Neural progenitor cell (in vitro differentiated cells): ENCODE measurements at regions not wholly inside any gene's neighbourhood (a gene's known extent, or its start where the extent isn't known, plus 50 kb on each side); places are given as distances from the start of the nearest gene placed in this dataset.

ENCODE experiments used
- DNase-seq: peaks from one replicate; pipeline ENCODE4 v3.0.0-alpha.2; 2016; ENCODE audit warnings: low spot score
- H2AFZ ChIP-seq: fragments of 200-600 bp; sonication (generic); replicated peaks from 2 replicates; pipeline ENCODE4 v1.6.1; 2016; ENCODE audit warnings: antibody characterized with exemption
- H3F3A ChIP-seq: fragments of 200-600 bp; sonication (generic); 2 replicates; pipeline ENCODE4 v1.6.1; 2016; ENCODE audit warnings: antibody characterized with exemption, low read depth
- H3K27ac ChIP-seq: fragments of 200-600 bp; sonication (generic); 2 replicates; pipeline ENCODE4 v1.5.1; 2016; ENCODE audit warnings: mild to moderate bottlenecking
- H3K27me3 ChIP-seq: fragments of 200-600 bp; sonication (generic); 2 replicates; pipeline ENCODE4 v1.6.1; 2016; ENCODE audit warnings: mild to moderate bottlenecking, moderate library complexity
- H3K36me3 ChIP-seq: fragments of 200-600 bp; sonication (generic); 2 replicates; pipeline ENCODE4 v1.5.1; 2016
- H3K4me1 ChIP-seq: fragments of 200-600 bp; sonication (generic); 2 replicates; pipeline ENCODE4 v1.6.1; 2016; ENCODE audit warnings: mixed run types
- H3K4me2 ChIP-seq: fragments of 200-600 bp; sonication (generic); 2 replicates; pipeline ENCODE4 v1.6.1; 2016
- H3K4me3 ChIP-seq: fragments of 200-600 bp; sonication (generic); 2 replicates; pipeline ENCODE4 v1.5.1; 2016
- H3K79me2 ChIP-seq: fragments of 200-600 bp; sonication (generic); 2 replicates; pipeline ENCODE4 v1.6.1; 2016; ENCODE audit warnings: low read depth
- H3K9ac ChIP-seq: fragments of 200-600 bp; sonication (generic); 2 replicates; pipeline ENCODE4 v1.6.1; 2016
- H3K9me3 ChIP-seq: fragments of 200-600 bp; sonication (generic); 2 replicates; pipeline ENCODE4 v1.5.1; 2016; ENCODE audit warnings: low read depth
- H4K20me1 ChIP-seq: fragments of 200-600 bp; sonication (generic); 2 replicates; pipeline ENCODE4 v1.6.1; 2016; ENCODE audit warnings: low read depth
- H3K27ac Mint-ChIP-seq: 3 replicates; pipeline ENCODE4 v1.8.0; 2021; ENCODE audit warnings: mixed read lengths
- H3K27me3 Mint-ChIP-seq: 2 replicates; pipeline ENCODE4 v1.8.0; 2022; ENCODE audit warnings: low read depth, mild to moderate bottlenecking, inconsistent platforms, moderate library complexity, mixed read lengths; ENCODE audit not compliant: insufficient read depth
- H3K36me3 Mint-ChIP-seq: 3 replicates; pipeline ENCODE4 v1.8.0; 2021; ENCODE audit warnings: mixed read lengths
- H3K4me1 Mint-ChIP-seq: 3 replicates; pipeline ENCODE4 v1.8.0; 2021; ENCODE audit warnings: mixed read lengths
- H3K4me3 Mint-ChIP-seq: 3 replicates; pipeline ENCODE4 v1.8.0; 2021; ENCODE audit warnings: mild to moderate bottlenecking, moderate library complexity, mixed read lengths
- H3K9me3 Mint-ChIP-seq: 3 replicates; pipeline ENCODE4 v1.8.0; 2020; ENCODE audit warnings: mixed read lengths
- EZH2 ChIP-seq: fragments of 200-600 bp; sonication (generic); IDR thresholded peaks from 2 replicates; pipeline ENCODE4 v1.6.1; 2017; ENCODE audit warnings: antibody characterized with exemption, mild to moderate bottlenecking, moderate library complexity
- EZH2phosphoT487 ChIP-seq: fragments of 200-600 bp; sonication (generic); IDR thresholded peaks from 2 replicates; pipeline ENCODE4 v1.6.1; 2017; ENCODE audit warnings: antibody characterized with exemption
- TF ChIP-seq, protein P1 (sequence below): fragments of 200-600 bp; sonication (generic); IDR thresholded peaks from 2 replicates; pipeline ENCODE4 v1.5.1; 2017; ENCODE audit warnings: antibody characterized with exemption, mild to moderate bottlenecking

DNA sequence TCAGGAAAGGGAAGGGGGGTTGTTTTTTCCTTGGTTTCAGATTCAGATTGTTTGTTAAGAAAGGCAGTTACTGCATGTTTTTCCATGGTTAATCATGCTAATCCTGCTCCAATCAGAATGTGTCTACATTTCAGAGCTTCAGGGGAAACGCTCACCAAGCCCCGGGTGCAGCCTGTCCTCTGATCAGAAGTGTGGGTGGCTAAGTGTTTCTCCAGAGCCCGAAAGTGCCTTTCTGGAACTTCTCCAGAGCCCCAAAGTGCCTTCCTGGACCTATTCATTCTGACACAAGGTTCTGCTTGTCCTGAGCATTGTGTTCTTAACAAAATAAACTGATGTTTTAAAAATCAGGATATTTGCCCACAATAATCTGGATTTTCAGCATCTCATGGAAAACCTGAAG lies 359.0 kb upstream of the ZNF521 start:
- Mint-ChIP-seq H3K4me3 (no peak overlapping the region), H3K36me3 (peaks cover 3% of the 10 kb centered on the region), H3K27ac (no peak overlapping the region), H3K9me3 (peaks cover 18% of the 10 kb centered on the region), H3K27me3 (peaks cover 16% of the 10 kb centered on the region), H3K4me1 (peaks cover 12% of the 10 kb centered on the region)
- Histone ChIP-seq H3K36me3 (no peaks in the 10 kb centered on the region), H3K9ac (no peak overlapping the region), H3K79me2 (no peaks in the 10 kb centered on the region), H3F3A (no peaks in the 10 kb centered on the region), H3K27me3 (no peaks in the 10 kb centered on the region), H4K20me1 (no peaks in the 10 kb centered on the region), H3K4me2 (no peak overlapping the region), H2AFZ (no peak overlapping the region), H3K4me3 (no peak overlapping the region), H3K27ac (no peak overlapping the region), H3K4me1 (no peaks in the 10 kb centered on the region), H3K9me3 (no peaks in the 10 kb centered on the region)
- TF ChIP-seq EZH2 (no peak), EZH2phosphoT487 (no peak)
- TF ChIP-seq, protein P1, sequence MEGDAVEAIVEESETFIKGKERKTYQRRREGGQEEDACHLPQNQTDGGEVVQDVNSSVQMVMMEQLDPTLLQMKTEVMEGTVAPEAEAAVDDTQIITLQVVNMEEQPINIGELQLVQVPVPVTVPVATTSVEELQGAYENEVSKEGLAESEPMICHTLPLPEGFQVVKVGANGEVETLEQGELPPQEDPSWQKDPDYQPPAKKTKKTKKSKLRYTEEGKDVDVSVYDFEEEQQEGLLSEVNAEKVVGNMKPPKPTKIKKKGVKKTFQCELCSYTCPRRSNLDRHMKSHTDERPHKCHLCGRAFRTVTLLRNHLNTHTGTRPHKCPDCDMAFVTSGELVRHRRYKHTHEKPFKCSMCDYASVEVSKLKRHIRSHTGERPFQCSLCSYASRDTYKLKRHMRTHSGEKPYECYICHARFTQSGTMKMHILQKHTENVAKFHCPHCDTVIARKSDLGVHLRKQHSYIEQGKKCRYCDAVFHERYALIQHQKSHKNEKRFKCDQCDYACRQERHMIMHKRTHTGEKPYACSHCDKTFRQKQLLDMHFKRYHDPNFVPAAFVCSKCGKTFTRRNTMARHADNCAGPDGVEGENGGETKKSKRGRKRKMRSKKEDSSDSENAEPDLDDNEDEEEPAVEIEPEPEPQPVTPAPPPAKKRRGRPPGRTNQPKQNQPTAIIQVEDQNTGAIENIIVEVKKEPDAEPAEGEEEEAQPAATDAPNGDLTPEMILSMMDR = no peak
- no peak for DNase-seq

DNA sequence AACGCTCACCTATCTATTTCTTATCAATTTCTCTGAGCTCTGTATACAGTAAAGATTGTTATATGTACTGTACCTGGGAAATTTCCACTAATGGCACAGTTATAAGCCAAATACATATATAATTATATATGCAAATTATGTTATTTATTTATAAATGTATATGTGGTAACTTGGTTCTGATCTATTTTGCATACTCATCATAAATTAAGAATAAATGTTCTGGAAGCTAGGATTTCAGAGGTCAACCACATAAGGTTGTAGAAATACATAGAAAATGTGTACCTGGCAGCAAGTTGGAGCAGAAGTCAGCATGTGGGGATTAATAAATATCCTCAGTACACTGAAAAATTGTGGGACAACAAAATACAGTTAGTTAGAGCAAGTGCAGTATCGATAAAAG lies 353.7 kb upstream of the ZNF521 start:
- TF ChIP-seq, protein P1 = no peak
- TF ChIP-seq EZH2phosphoT487 (no peak), EZH2 (no peak)

DNA sequence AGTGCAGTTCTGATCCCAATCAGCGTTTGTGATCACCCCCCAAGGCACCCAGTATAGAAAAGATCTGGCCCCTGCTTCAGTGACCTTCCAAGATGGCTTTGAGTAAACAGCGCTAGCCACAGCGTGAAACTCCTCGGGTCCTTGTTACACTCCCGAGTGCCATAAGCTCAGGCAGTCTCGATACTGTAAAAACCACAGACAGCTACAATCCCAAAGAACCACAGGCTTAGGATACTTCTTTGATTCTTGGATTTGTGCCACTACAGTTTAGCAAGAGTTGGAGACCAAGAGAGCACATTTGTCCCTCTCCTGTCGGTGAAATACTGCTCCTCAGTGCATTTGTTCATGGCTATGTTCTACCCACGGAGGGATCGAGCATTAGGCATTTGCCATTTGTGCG lies 352.5 kb upstream of the ZNF521 start:
- no peak for DNase-seq
- Histone ChIP-seq H3K79me2 (no peaks in the 10 kb centered on the region), H3K9me3 (no peaks in the 10 kb centered on the region), H3K4me2 (no peak overlapping the region), H3K27me3 (no peaks in the 10 kb centered on the region), H4K20me1 (no peaks in the 10 kb centered on the region), H3K36me3 (no peaks in the 10 kb centered on the region), H3K9ac (no peak overlapping the region), H3K4me1 (peaks cover 13% of the 10 kb centered on the region), H2AFZ (peak overlapping the region; percentile 55), H3K27ac (no peak overlapping the region), H3K4me3 (no peak overlapping the region), H3F3A (no peaks in the 10 kb centered on the region)
- peaks cover 20% of the 10 kb centered on the region for H3K4me1 Mint-ChIP-seq
- peaks cover 7% of the 10 kb centered on the region for H3K27me3 Mint-ChIP-seq
- no peak overlapping the region for H3K4me3 Mint-ChIP-seq
- no peaks in the 10 kb centered on the region for H3K36me3 Mint-ChIP-seq
- no peak overlapping the region for H3K27ac Mint-ChIP-seq
- H3K9me3 Mint-ChIP-seq = peaks cover 6% of the 10 kb centered on the region
- TF ChIP-seq EZH2 = no peak
- no peak for TF ChIP-seq EZH2phosphoT487

More for the DNA sequence above, 353.7 kb upstream of the ZNF521 start:
- no peak overlapping the region for H3K27ac ChIP-seq
- peaks cover 13% of the 10 kb centered on the region for H3K4me1 ChIP-seq
- Mint-ChIP-seq H3K4me1 (peaks cover 20% of the 10 kb centered on the region), H3K4me3 (no peak overlapping the region), H3K36me3 (no peaks in the 10 kb centered on the region), H3K27me3 (peaks cover 10% of the 10 kb centered on the region), H3K27ac (no peak overlapping the region), H3K9me3 (peaks cover 6% of the 10 kb centered on the region)
- H3K27me3 ChIP-seq = no peaks in the 10 kb centered on the region
- no peak overlapping the region for H2AFZ ChIP-seq
- H4K20me1 ChIP-seq = no peaks in the 10 kb centered on the region
- H3K9me3 ChIP-seq = no peaks in the 10 kb centered on the region
- no peaks in the 10 kb centered on the region for H3K79me2 ChIP-seq
- H3K4me3 ChIP-seq = no peak overlapping the region
- DNase-seq = no peak
- H3K4me2 ChIP-seq = no peak overlapping the region
- no peaks in the 10 kb centered on the region for H3K36me3 ChIP-seq
- no peaks in the 10 kb centered on the region for H3F3A ChIP-seq
- no peak overlapping the region for H3K9ac ChIP-seq

DNA sequence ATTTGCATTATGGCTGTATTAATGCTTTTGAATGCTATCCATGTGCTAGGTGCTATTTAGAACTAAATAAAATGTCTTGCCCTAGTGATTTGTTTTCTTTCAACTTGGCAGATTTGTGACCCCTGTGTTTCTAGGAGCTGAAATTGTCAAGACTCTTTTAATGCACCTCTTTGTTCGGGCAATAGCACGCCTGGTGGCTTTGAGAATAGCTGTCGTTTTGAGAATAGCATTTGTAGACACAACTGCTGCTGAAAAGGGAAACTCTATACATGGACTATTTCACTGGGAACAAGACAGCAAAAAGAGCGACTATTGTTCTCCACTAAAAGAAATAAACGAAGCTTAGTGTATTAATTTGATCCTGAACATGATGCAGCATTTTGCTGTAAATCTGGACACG lies 352.1 kb upstream of the ZNF521 start:
- Histone ChIP-seq H3K27me3 (no peaks in the 10 kb centered on the region), H3K36me3 (no peaks in the 10 kb centered on the region), H3K4me2 (no peak overlapping the region), H3F3A (no peaks in the 10 kb centered on the region), H3K9me3 (no peaks in the 10 kb centered on the region), H3K4me3 (no peak overlapping the region), H4K20me1 (no peaks in the 10 kb centered on the region), H3K9ac (no peak overlapping the region), H3K4me1 (peaks cover 13% of the 10 kb centered on the region), H3K79me2 (no peaks in the 10 kb centered on the region), H3K27ac (no peak overlapping the region), H2AFZ (no peak overlapping the region)
- Mint-ChIP-seq H3K36me3 (no peaks in the 10 kb centered on the region), H3K27ac (no peak overlapping the region), H3K4me1 (peaks cover 20% of the 10 kb centered on the region), H3K9me3 (peaks cover 6% of the 10 kb centered on the region), H3K27me3 (peaks cover 7% of the 10 kb centered on the region), H3K4me3 (no peak overlapping the region)
- no peak for DNase-seq
- TF ChIP-seq EZH2 (no peak), EZH2phosphoT487 (no peak)
- TF ChIP-seq, protein P1 = no peak
